NB4 (cell line): ENCODE measurements at regions not wholly inside any gene's neighbourhood (a gene's known extent, or its start where the extent isn't known, plus 50 kb on each side); places are given as distances from the start of the nearest gene placed in this dataset.

Experiments
- CTCF ChIP-seq: IDR thresholded peaks from one replicate; pipeline ENCODE4 v1.5.1; 2012; ENCODE audit warnings: low read depth, low read length
- MAX ChIP-seq: IDR thresholded peaks from 2 replicates; pipeline ENCODE4 v1.6.1; 2011; ENCODE audit warnings: low read depth, low read length
- POLR2A ChIP-seq: IDR thresholded peaks from 2 replicates; pipeline ENCODE4 v1.6.1; 2011; ENCODE audit warnings: mild to moderate bottlenecking; ENCODE audit not compliant: insufficient read length; ENCODE audit errors: extremely low read depth

GRCh38 chr10:84004221-84004620 lies 135.1 kb upstream of the GHITM start:
- TF ChIP-seq POLR2A, result no peak
- TF ChIP-seq CTCF, result no peak
- TF ChIP-seq MAX, result no peak
